Testis (tissue), 2 donors: ENCODE measurements at regions not wholly inside any gene's neighbourhood (a gene's known extent, or its start where the extent isn't known, plus 50 kb on each side); places are given as distances from the start of the nearest gene placed in this dataset.

Experiments used
- DNase-seq: peaks from one replicate; pipeline ENCODE4 v3.0.0-alpha.2; 2019
- H3K27ac ChIP-seq, 2 donors: fragments of 200-600 bp; sonication (generic); one replicate each; pipeline ENCODE4 v1.5.1; 2019
- H3K27me3 ChIP-seq: fragments of 200-600 bp; sonication (generic); one replicate; pipeline ENCODE4 v1.5.1; 2019
- H3K36me3 ChIP-seq: fragments of 200-600 bp; sonication (generic); one replicate; pipeline ENCODE4 v1.5.1; 2017; ENCODE audit warnings: low read depth; ENCODE audit errors: missing control alignments
- H3K4me1 ChIP-seq: fragments of 200-600 bp; sonication (generic); one replicate; pipeline ENCODE4 v1.5.1; 2019
- H3K4me3 ChIP-seq, 2 donors: fragments of 200-600 bp; sonication (generic); one replicate each; pipeline ENCODE4 v1.5.1; 2017 to 2019
- H3K9me3 ChIP-seq: fragments of 200-600 bp; sonication (generic); one replicate; pipeline ENCODE4 v1.5.1; 2017
- POLR2A ChIP-seq: fragments of 450-650 bp; IDR thresholded peaks from one replicate; pipeline ENCODE4 v1.6.1; 2017; ENCODE audit warnings: antibody characterized with exemption, mild to moderate bottlenecking, moderate library complexity
- WGBS, 2 donors: methylation state at CpG; one replicate each; pipeline ENCODE4 v1.1.5; 2018; 5-methylcytosine and 5-hydroxymethylcytosine counted together
- intact Hi-C: fragments of 100-400 bp; cut with DNase I; formaldehyde crosslinking; loops from one replicate; pipeline ENCODE4 v1.15.1; 2023; ENCODE audit warnings: low total_unique reads
- TF ChIP-seq, protein P1 (sequence below), 3 experiments: fragments of 450-650 bp in 2 of 3; fragments of 200-600 bp in 1 of 3; sonication (generic) in 1 of 3; IDR thresholded peaks; one replicate each; pipeline ENCODE4 v1.5.1; 2016 to 2019; ENCODE audit warnings: antibody characterized with exemption in 3 of 3, mild to moderate bottlenecking in 2 of 3, moderate library complexity in 1 of 3

DNA sequence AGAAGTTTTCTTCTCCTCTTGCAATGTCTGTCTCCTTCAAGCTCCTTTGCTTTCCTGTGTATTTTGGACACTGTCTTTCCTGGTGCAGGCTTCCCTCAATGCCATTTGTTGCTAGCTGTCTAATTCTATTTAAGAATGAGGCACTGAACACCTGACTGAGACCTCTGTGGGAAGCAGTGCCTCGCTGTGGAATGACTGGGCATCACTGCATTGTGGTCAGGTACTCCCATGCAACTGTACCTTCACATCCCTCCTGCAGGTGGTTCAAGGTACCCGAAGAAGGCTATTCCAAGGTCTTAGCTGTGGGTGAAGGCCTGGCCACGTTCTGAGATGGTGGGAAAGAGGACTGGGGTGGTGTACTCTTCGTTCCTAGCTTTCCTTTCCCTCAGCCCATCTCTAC, 152.8 kb upstream of the CTAGE1 start:
- no peak overlapping the region for H3K27ac ChIP-seq
- intact Hi-C loops: no loop called here
- no peaks in the 10 kb centered on the region for H3K27me3 ChIP-seq
- no peaks in the 10 kb centered on the region for H3K9me3 ChIP-seq
- no peak for DNase-seq
- H3K4me3 ChIP-seq: no peak overlapping the region
- H3K4me1 ChIP-seq: no peaks in the 10 kb centered on the region
- TF ChIP-seq, protein P1, sequence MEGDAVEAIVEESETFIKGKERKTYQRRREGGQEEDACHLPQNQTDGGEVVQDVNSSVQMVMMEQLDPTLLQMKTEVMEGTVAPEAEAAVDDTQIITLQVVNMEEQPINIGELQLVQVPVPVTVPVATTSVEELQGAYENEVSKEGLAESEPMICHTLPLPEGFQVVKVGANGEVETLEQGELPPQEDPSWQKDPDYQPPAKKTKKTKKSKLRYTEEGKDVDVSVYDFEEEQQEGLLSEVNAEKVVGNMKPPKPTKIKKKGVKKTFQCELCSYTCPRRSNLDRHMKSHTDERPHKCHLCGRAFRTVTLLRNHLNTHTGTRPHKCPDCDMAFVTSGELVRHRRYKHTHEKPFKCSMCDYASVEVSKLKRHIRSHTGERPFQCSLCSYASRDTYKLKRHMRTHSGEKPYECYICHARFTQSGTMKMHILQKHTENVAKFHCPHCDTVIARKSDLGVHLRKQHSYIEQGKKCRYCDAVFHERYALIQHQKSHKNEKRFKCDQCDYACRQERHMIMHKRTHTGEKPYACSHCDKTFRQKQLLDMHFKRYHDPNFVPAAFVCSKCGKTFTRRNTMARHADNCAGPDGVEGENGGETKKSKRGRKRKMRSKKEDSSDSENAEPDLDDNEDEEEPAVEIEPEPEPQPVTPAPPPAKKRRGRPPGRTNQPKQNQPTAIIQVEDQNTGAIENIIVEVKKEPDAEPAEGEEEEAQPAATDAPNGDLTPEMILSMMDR (IDR thresholded peaks at IDR 0.05): no peak
- 92 to 96% methylated on average over 4 of the region's 4 CpGs for WGBS, 2 donors
- no peaks in the 10 kb centered on the region for H3K36me3 ChIP-seq

DNA sequence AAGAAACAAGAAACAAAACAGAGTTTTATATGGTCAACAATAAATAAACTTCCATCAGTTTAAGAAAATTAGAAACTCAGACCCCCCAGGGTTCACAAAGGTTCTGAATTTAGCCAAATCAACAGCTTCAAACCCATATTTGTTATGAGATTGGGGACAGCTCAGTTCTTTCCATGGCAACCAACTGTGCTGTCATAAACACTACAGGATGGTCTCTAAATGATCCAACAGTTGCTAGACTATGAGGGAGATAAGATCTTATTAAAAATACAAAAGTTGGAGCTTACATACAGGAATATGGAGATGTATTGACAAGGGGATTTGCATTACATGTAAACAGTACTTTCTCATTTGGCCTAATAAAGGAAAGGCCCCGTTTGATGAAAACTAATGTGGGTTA, 154.6 kb upstream of the CTAGE1 start:
- DNase-seq: no peak
- no peaks in the 10 kb centered on the region for H3K4me1 ChIP-seq
- H3K36me3 ChIP-seq: no peaks in the 10 kb centered on the region
- TF ChIP-seq, protein P1 (IDR thresholded peaks at IDR 0.05): no peak
- no peak for TF ChIP-seq POLR2A
- no peaks in the 10 kb centered on the region for H3K9me3 ChIP-seq
- no peak overlapping the region for H3K4me3 ChIP-seq
- intact Hi-C loops: no loop called here
- no peaks in the 10 kb centered on the region for H3K27me3 ChIP-seq
- no peak overlapping the region for H3K27ac ChIP-seq
- 70 to 86% methylated on average over 1 of the region's 1 CpG for WGBS, 2 donors

DNA sequence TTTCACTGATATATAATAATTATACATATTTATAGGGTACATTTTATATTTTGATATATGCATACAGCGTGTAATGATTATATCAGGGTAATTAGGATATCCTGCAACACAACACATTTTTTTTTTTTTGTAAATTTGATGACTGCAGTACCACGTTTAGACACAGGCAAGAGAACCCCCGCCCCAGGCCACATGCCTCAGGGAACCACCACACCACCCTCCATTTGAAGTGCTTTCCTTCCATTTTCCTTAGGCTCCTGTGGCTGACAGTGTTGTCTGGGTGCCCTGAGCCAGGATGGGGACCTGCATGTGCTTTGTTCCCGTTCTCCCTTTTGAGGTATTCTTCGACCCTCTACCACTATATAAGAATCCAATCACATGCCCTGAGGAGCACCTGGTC, 161.6 kb upstream of the CTAGE1 start:
- TF ChIP-seq, protein P1 (IDR thresholded peaks at IDR 0.05): no peak
- no peak for TF ChIP-seq POLR2A
- H3K4me1 ChIP-seq: no peaks in the 10 kb centered on the region
- H3K27ac ChIP-seq: no peak overlapping the region
- no peaks in the 10 kb centered on the region for H3K9me3 ChIP-seq
- intact Hi-C loops: no loop called here
- DNase-seq: no peak
- no peaks in the 10 kb centered on the region for H3K27me3 ChIP-seq
- no peak overlapping the region for H3K4me3 ChIP-seq
- no peaks in the 10 kb centered on the region for H3K36me3 ChIP-seq
- WGBS, 2 donors: 81 to 88% methylated on average over 5 of the region's 5 CpGs

DNA sequence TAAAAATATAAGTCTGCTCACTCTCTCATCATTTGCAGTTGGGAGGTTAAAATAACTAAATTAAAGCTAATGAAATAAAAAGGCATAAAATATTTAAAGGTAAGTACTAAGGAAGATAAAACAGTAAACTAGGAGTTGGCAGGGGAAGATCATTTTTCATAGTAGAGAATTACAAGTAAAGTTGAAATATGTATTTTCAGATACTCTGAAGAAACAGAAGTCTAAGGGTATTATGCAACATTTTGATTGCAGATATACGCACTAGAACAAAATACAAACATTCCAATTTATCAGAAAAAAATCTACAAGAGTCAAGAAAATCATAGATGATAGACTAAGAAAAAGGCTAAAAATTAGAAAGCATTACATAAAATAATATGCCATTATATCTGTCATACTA, 167.6 kb upstream of the CTAGE1 start:
- intact Hi-C loops: no loop called here
- Histone ChIP-seq H3K27ac (no peak overlapping the region), H3K4me3 (no peak overlapping the region), H3K9me3 (no peaks in the 10 kb centered on the region), H3K27me3 (no peaks in the 10 kb centered on the region), H3K36me3 (no peaks in the 10 kb centered on the region), H3K4me1 (no peaks in the 10 kb centered on the region)
- TF ChIP-seq POLR2A: no peak
- TF ChIP-seq, protein P1 (IDR thresholded peaks at IDR 0.05): no peak
- 77 to 84% methylated on average over 1 of the region's 1 CpG for WGBS, 2 donors
- DNase-seq: no peak

DNA sequence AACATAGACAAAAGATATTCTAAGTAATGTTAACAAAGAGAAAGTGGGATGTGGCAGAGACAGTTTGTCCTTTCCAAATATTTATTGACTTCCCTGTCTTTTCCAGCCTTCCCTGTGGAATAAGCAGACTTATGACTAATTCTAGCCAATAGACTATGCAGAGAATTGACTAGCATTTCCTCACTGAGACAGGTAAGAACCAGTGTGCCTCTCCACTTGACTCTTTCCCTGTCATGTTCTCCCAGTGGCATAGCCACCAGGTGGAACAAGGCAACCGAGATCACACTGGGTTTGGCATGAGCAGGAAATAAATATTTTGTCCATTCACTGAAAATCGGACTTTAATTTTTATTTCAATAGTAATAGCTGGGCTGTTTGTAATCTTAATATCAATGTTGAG, 168.1 kb upstream of the CTAGE1 start:
- Histone ChIP-seq H3K36me3 (no peaks in the 10 kb centered on the region), H3K4me1 (no peaks in the 10 kb centered on the region), H3K4me3 (no peak overlapping the region), H3K27me3 (no peaks in the 10 kb centered on the region), H3K27ac (no peak overlapping the region), H3K9me3 (no peaks in the 10 kb centered on the region)
- WGBS, 2 donors: 82 to 90% methylated on average over 2 of the region's 2 CpGs
- intact Hi-C loops: no loop called here
- DNase-seq: no peak
- TF ChIP-seq, protein P1 (IDR thresholded peaks at IDR 0.05): no peak
- no peak for TF ChIP-seq POLR2A
